ENCODE measurements at regions not wholly inside any gene's neighbourhood (a gene's known extent, or its start where the extent isn't known, plus 50 kb on each side); places are given as distances from the start of the nearest gene placed in this dataset.

- TF ChIP-seq, protein P1, sequence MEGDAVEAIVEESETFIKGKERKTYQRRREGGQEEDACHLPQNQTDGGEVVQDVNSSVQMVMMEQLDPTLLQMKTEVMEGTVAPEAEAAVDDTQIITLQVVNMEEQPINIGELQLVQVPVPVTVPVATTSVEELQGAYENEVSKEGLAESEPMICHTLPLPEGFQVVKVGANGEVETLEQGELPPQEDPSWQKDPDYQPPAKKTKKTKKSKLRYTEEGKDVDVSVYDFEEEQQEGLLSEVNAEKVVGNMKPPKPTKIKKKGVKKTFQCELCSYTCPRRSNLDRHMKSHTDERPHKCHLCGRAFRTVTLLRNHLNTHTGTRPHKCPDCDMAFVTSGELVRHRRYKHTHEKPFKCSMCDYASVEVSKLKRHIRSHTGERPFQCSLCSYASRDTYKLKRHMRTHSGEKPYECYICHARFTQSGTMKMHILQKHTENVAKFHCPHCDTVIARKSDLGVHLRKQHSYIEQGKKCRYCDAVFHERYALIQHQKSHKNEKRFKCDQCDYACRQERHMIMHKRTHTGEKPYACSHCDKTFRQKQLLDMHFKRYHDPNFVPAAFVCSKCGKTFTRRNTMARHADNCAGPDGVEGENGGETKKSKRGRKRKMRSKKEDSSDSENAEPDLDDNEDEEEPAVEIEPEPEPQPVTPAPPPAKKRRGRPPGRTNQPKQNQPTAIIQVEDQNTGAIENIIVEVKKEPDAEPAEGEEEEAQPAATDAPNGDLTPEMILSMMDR (IDR thresholded peaks at IDR 0.05): no peak
- TF ChIP-seq EZH2 (IDR thresholded peaks at IDR 0.05; ENCODE audit: borderline replicate concordance, insufficient read depth, low read depth, low read length, poor library complexity, severe bottlenecking): no peak
These were observed 297.9 kb downstream of the IRX1 start for GRCh38 chr5:3893527-3893926.
